T1000 (cell line): ENCODE measurements at regions not wholly inside any gene's neighbourhood (a gene's known extent, or its start where the extent isn't known, plus 50 kb on each side); places are given as distances from the start of the nearest gene placed in this dataset.

Experiments used
- DNase-seq: peaks from one replicate; lab custom pipeline; 2025; ENCODE audit warnings: mixed read lengths; lab: John Stamatoyannopoulos, UW

DNA sequence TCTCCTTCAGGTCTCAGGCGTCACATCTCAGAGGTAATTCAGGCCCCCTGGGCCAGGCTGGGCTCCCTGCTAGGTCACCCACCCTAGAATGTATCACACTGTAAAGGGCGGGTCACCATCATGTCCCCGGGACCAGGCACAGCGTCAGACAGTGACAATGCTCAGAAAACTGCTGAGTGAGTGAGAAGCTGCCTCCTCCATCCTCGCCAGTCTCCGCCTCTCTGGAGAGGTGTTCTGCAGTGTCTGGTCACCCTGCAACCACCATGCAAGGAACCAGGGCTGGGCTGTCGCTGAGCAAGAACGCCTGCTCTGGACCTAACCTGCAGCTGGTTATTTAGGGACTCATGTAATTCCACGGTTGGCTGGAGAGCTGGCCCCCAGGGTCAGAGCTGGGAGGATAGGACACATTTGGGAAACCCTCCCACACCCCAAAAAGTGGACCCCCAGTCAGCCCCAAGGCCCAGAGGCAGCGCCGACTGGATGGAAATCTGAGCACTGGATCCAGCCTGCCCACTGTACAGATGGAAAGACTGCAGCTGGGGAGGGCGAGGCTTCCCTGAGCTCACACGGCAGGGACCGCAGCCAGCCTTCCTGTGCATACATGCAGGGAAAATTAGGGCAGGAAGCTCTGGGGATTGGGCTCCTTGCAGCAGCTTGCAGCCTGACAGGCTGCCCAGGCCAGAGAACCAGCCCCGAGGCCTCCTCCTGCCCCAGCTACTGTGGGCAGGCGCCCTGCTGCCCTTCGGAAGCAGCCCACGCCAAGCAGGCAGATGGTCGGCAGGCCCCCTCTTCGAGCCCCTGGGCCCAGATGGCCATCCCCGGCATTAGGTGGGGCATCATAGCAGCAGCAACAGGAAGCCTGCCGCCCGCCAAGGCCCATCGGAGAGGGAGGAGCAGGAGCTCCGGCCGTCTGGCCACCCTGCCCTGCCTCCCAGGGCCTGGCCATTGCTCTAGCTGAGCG, 105.4 kb upstream of the ZMIZ1 start:
- DNase-seq: no peak

DNA sequence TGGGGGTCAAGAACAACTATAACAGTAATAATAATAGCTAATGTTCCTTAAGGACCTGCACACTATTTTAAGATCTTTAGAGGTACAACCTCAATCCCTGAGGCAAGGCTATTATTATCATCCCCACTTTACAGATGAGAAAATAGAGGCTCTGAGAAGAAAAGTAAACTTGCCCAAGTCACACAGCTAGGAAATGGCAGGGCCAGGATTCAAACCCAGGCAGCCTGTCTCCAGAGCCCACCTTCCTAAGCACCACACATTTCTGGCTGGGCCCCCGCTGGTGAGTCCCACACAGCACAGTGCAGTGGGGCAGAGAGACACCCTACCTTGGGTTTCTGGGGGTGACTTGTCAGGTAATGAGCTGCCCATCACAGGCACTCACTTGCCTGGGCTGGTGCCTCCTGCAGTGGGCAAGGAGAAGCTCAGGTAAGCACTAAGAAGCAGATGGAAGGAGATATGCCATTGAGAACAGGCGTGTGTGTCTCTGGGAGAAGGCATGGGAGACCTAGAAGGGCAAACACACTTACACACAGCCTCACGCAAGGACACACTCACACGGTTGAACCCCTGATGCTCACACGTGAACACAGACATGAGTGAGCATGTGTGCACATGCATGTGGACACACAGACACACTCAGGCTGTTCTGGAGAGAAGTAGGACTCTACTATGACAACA, 104.4 kb upstream of the ZMIZ1 start:
- DNase-seq: no peak

DNA sequence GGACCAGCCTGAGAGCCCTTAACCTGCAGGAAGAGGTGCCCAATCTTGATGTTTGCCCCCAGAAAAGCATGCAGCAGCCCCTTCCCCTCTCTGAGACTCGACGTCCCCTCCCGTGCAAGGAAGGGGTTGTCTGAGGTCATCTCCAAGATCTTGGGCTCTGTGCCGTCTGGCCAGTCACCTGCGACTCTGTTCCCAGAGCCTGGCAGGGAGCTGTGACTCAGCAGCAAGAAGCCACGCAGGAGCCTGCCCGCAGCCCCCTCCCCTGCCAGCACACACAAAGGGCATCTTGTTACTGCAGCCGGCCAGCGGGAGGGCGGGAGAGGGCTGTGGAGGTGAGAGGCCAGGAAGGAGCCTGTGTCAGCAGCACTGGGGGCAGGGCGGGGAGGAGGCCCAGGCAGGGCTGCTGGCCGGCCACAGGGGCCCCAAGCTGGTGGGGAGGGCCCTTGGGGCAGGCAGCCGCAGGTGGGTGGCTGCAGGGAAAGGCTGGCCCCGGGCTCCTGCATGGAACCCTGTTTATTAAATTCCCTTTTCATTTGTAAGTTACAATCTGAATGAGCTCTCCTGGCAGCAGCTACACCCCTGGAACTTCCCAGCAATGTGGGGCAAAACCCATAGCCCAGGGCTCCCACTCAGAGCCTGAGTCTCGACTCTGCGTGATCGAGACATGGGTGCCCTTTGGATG, 103.7 kb upstream of the ZMIZ1 start:
- peak; percentile 67 for DNase-seq

DNA sequence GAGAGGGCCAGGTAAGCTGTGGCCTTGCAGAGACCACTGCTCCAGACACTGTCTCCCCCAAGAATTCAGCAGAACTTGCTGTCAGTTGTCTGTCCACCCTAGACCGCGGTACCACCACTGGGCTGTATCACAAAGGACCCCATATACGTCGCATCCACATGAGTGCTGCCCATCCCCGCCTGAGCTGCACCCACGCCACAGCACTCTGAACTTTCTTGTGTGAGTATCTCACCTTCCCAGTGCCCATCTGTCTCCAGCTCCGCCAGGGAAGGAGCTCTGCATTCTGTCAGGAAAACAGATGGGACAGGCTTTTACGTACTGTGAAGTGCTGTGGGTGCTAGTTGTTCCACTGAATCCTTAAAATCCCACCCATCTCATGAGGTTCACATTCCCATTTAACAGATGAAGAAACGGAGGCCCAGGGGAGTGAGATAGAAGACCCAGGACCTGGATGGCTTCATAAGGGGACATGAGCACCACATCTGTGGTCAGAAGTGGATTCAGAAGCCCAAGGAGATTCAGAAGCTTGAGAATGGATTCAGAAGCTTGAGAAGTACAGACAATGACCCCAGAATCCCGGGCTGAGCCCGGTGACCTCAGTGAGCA, 102.5 kb upstream of the ZMIZ1 start:
- no peak for DNase-seq

DNA sequence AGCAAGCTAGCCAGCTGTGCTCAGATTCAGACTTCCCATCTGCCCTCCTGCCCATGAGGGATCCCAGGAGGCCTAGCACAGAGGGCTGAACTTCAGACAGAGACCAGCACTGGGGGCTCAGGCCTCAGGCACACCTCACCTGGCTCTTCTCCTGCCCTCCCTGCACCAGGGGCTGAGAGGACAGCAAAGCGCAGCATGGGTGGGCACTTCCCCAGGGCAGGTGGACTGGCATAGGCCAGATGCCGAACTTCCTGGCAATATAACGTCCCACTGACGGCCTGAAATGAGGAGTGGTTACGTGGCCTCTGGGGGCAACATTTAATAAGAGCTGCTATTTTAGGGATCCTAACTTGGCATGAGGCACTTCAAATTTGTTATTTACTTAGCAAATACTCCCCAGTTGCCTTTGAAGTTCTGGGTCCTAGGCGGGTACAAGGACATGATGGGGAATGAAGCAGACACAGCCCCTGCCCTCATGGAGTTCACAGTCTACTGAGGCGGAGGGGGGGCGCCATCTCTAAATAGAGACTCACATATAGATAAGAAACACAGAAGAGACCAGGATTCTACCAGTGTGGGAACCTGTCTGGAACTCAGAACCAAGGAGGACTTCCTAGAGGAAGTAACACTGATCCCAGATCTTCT, 101.8 kb upstream of the ZMIZ1 start:
- DNase-seq: no peak

DNA sequence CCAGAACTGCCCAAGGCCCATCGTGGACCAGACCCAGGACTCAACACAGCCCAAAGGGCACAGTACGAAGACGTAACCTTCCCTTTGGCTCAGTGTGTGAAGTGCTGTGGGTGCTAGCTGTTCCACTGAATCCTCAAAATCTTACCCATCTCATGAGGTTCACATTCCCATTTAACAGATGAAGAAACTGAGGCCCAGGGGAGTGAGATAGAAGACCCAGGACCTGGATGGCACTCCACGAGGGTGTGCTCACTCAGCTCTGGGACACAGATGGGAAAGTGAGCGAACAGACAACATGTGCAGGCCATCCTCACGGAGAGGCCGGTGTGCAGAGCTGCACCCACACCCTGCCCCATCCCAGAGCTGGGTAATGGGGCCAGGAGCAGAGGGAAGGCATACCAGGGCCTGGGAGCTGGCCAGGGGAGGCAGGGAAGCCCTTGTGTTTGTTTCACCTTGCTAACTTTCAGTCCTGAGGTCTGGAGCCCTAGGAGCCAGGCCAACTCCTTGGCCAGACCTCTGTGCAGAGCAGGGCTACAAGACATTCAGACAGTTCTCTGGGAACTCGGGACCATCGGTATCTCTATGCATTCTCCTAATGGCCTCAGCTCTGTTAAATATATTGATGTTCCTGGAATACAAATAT, 100.3 kb upstream of the ZMIZ1 start:
- no peak for DNase-seq

DNA sequence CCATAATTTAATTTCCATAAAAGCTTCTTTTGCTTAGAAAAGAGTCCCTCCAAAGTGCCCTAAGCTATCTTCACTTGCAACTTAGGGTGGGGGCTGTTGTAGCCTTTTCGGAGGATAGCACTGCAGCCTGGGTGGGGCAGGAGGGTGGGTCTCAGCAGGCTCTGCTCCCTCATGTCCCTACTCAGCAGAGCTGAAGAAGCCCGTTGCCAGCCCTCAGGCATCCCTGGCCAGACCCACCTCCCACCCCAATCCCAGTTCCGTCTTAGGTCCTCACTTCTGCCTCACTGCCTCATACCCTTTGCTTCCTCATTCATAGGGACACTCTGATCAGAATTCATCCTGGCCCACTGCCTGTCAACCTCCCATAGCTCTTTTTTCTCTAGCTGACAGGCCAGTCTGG, 99.8 kb upstream of the ZMIZ1 start:
- DNase-seq: no peak

DNA sequence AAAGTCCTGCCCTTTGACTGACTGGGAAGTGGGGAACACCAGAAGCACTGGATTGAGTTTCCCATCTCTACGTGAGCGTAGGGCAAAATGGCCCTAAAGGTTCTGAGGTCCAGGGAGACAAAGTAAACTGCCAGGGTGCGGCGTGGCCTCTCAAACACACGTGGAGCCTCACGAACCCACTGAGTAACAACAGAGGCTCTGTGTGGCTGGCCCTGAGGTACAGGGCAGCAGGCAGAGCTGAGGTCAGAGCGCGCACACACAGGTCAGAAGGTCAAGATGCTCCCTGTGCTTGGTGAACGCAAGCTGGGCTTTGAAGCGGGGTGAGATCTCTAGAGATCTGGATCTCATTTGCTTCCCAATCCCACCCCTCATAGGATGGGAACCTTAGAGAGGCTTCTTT, 99.0 kb upstream of the ZMIZ1 start:
- no peak for DNase-seq

DNA sequence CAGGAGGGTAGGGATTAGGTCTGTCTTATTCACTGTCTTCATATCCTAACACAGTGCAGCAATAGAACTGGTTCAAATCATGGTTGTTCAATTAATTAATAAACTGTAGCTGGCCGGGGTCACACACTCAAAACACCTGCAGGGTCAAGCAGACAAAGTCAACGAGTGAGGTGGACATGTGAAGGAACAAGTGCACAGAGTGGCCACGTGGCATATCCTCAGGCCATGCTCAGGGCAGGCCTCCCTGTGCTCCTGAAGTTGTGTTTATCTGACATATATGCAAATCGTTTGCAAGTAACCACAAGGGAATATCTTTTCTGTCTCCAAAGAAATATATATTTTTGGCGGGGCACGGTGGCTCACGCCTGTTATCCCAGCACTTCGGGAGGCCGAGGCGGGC, 98.5 kb upstream of the ZMIZ1 start:
- DNase-seq: no peak

DNA sequence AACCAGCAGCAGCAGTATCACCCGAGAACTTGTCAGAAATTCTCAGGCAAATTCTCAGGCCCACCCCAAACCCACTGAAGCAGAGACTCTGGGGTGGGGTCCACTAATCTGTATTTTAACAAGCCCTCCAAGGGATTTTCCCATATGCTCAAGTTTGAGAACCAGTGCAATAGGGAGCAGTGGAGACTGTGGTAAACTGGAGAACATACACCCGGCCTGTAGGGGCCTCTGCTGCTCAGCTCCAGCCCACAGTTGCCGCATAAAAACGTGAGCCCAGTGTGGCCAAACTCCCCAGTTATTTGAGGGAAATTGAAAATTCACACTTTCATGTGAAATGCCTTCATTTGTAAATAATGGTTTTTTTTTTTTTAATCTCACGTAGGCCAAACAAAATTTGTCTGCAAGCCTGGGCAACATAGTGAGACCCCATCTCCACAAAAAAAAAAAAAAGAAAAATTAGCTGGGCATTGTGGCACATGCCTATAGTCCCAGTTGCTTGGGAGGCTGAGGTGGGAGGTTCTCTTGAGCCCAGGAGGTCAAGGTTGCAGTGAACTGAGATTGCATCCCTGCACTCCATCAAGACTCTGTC, 97.6 kb upstream of the ZMIZ1 start:
- no peak for DNase-seq

DNA sequence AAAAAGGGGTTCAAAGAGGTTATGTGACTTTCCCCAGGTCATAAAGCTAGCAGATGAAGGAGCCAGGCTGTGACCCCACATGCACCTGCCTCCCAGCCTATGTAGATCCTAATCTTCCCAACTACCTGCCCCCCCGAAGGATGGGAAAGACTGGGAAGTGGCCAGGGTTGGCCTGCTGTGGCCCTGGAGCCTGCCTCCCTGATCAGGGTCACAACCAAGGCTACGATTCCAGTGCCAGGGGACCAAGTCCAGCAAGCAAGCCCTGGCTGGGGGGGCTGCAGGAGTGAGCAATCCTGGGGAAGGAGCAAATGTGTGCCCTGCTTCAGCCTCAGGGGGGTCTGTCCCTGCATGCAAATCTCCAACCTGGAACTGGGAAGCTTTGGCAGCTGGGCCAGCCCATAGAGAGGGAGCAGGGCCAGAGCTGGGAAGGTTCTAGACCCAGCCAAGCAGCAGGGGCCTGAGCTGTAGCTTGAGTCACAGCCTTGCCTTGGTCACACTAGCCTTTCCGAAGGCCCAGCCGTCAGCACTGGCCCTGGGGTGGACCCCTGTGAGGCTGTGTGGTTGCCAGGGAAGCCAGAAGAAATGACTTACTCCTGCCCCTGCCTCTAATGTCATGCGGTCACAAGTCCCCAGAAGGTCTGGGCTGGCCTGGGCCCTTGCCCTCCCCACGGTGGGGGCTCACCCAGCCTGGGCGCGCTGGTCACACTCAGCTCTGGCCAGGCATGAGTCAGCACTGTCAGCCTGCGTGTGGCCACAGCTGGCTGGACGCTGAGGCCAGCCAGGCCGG, 96.4 kb upstream of the ZMIZ1 start:
- DNase-seq: peak; percentile 68

DNA sequence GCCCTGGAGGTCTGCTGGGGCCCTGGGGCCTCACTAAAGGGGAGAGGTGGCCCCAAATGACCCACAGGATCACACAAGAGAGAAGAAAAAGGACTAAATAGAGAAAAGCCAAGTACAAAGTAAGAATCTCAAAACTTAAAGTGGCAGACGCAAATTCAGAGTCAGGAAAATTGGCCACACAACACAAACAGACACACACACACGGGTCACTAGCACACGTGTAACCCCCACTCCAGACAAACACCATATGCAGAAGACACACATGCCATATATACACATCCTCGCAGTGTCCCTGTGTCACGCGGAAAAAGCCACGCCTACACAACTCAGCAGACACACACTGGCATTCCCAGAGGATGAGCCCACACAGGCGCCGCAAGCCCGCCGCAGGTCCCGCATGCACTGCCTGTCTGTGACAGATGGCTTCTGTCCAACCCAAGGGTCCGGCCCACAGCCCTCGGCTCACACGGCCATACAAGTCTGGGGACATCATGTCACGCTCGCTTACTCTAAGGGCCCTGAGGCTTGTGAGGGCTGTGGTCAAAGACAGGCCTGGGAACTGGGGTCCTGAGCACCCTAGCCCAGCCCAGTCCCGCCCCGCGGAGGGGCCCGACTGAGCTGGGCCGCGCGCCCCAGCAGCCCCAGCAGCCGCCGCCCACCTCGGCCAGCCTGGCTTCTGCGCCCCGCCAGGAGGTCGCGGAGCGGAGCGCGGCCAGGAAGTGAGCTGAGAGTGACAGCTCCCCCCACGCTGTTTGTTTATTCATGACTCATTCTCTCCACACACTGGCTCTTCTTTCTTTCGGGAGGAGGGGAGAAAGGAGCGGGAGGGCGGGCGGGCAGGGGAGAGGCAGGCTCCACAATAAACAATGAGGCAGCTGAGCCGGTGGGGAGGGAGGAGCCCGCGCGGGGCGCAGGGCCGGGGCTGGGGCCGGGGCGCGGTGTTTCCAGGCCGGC, 95.5 kb upstream of the ZMIZ1 start:
- DNase-seq: peak; percentile 78

DNA sequence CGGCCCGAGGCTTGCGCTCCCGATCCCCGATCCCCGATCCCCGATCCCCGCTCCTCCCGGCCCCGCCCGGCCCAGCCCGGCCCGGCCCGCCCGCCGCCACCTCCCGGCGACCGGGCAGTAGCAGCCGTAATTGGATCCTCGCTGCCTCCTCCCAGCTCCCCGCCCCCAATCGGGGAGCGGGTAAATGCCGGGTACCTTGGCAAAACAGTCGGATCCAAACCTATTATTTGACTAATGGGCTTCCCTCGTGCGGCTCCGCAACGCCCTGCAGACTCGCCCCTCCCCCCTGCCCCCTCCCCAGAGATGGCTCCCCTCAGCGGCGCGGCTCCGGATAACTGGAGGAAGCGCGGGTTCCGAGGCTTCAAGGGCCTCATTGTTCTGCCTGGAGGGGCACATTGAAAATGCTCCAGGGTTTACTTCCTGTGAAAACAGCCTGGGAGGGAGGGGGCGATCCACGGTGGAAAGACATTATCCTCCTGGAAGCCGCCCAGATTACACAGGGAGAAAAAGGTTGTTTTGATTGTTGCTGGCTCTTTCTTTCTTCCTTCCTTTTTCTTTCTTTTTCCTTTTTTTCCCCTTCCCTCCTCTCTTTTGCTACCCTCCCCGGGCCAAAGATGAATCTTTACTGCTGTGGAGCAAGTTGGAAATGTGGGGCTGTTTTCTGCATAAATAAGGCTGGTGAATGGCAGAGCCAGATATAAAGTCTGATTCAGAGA, 94.7 kb upstream of the ZMIZ1 start:
- DNase-seq: peak; percentile 66

DNA sequence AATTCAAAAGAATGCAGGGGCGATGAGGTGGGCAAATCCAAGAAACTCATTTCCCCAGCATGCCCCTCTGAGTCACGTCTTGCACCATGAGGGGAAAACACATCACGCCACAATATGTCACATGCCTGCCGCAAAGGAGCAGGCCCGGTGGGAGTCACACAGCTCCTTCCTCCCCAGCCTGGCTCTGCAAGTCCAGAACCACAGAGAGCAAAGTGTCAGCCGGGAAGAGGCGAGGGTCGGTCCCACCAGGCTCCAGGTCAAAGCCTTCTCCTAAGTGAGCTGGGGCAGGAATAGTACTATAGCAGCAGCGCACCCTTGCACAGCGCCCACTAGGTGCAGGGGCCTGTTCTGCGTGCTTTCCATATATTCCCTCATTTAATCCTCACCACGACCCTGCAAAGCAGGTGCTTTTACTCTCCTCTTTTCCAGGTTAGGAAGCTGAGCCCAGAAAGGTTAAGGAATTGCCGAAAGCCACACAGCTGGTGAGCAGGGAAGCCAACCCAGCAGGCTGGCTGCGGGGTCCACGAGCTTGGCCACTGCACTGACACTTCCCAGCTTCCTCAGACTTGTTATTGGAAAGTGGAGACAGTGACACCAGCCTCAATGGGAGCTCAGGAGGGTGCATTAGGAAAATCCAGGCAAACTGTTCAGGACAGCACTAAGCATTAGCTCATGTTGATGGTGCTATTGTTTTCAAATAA, 94.0 kb upstream of the ZMIZ1 start:
- DNase-seq: peak; percentile 68

DNA sequence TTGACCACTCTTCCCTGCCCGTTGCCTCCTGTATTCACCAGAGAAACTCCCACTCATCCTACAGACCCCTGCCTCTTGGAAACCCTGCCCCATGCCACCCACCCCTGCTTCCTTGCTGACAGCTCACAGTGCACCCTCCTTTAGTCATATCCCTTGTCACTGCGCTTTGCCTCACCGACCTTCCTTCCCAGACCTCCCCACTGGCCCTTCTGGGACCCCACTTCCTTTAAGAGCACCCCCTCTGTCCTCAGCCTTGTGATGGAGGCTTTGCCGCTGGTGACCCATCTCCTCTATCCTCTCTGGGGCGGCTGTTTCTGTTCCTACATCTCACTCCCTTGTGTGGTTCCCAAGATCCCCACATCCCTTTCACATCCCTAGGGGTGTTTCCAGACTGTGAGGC, 92.8 kb upstream of the ZMIZ1 start:
- no peak for DNase-seq

DNA sequence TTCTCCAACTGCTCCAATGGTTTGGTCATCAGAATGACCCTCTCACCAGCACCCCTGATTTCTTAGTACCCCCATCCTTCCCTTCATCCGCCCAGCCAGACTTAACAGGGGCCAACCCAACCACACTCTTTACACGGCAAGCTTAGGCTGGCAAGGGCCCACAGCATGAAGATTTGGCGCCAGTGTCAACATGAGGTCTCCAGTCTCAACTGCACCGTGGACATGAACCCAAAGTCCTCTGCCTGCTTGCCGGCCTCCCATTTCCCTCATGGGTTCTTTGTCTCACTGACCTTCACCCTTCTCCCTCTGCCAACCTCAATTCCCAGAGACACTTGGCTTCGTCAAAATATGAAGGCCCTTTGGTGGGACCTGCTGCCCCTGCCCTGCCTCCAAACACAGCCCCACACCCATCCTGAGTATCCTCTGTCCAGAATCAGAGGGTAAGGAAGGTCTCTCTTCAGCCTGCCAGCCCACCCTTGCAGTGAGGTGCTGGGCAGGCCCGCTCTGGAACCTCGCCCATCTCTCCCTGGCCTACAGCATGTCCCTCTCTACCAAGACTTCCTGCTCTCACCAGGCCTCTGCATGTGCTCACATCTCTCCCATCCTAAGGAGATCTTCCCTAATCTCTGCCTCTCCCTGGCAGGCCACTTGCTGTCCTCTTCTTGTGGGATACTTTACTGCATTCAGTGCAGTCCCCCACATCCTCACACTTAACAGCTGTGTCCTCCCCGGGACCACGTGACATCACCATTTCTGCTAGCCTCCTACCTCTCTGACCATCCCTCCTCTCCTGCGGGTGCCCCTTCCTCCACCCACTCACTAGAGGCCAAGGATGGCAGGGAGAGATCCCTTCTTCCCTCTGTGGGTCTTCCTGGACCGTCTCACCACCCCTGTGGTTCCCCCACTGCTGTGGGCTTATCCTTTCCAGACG, 91.7 kb upstream of the ZMIZ1 start:
- DNase-seq: no peak

DNA sequence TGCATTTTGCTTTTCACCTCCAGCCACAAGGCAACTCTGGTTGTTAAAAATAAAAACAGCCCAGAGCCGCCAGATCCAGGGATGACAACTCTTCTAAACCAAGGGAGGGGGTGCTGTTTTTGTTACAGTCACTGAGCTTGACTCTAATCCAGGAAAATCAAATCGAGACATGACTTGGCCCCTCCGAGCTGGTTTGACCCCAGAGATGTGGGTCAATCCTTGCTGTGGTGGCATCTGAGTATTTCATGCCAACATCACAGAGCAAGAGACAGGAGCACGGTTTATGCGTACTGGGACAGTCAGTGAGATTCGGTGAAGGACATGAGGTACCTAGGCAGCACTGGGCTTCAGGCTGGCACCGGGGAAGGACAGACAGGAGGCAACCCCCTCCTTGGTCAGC, 88.8 kb upstream of the ZMIZ1 start:
- no peak for DNase-seq
